ENCODE measurements at regions not wholly inside any gene's neighbourhood (a gene's known extent, or its start where the extent isn't known, plus 50 kb on each side); places are given as distances from the start of the nearest gene placed in this dataset.

- TF ChIP-seq POLR2A (IDR thresholded peaks at IDR 0.05; ENCODE audit: low read depth, low read length) (no peak), GABPA (IDR thresholded peaks at IDR 0.05; ENCODE audit: low read depth) (no peak), PML (IDR thresholded peaks at IDR 0.05; ENCODE audit: low read length) (no peak), RELA (IDR thresholded peaks at IDR 0.05; ENCODE audit: borderline replicate concordance, partially characterized antibody) (no peak)
Measured at GRCh38 chr5:3393920-3394597, 201.6 kb upstream of the IRX1 start.
